Amniotic stem cell (primary cell): ENCODE measurements at regions not wholly inside any gene's neighbourhood (a gene's known extent, or its start where the extent isn't known, plus 50 kb on each side); places are given as distances from the start of the nearest gene placed in this dataset.
"Not testable (repeated sequence)": the region's sequence is repeated elsewhere in the genome, so short reads cannot be mapped to it uniquely, and the experiment has no call there.

Experiments
- DNase-seq: peaks from one replicate; lab custom pipeline; 2025; lab: John Stamatoyannopoulos, UW

GRCh38 chr12:4156317-4156716 is 117.2 kb upstream of the CCND2 start:
- no peak for DNase-seq

DNA sequence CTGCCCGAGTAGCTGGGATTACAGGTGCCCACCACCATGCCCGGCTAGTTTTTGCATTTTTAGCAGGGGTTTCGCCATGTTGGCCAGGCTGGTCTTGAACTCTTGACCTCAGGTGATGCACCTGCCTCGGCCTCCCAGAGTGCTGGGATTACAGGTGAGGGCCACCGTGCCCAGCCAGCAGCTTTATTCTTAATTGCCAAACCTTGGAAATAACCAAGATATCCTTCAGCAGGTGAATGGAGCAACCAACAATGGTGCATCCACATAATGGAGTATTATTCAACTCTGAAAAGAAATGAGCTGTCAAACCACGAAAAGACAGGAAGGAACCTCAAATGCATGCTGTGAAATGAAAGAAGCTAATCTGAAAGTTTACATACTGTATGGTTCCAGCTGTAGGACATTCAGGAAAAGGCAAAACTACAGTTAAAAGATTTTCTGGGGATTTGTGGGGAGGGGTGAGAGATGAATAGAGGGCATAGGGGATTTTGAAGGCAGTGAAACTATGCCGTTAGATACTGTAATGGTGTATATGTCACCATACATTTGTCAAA is 118.8 kb upstream of the CCND2 start:
- DNase-seq = no peak

DNA sequence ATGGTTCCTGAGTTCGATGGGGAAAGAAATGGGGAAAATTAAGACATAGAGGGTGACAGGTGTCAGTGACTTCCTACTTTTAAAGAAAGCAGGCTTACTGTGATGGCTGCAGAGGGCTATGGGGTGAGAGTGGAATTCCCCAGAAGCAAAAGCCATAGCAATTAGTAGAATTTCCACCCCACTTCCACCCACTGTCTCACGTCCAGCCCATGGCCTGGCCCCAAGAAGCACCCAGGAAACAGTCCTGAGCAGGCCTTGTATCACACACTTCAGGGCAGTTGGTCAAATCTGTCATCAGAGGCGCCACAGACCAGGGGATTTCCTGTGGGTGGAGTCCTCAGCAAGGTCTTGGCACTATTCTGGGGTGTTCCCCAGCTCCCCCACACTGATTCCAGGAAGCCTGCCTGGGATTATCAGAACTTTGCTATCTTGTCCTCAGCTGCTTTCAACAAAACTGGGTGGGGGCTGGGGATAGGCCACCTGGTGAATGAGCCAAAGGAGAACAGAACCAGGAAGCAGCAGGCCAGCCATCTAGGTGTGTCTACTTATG is 120.1 kb upstream of the CCND2 start:
- DNase-seq = no peak

DNA sequence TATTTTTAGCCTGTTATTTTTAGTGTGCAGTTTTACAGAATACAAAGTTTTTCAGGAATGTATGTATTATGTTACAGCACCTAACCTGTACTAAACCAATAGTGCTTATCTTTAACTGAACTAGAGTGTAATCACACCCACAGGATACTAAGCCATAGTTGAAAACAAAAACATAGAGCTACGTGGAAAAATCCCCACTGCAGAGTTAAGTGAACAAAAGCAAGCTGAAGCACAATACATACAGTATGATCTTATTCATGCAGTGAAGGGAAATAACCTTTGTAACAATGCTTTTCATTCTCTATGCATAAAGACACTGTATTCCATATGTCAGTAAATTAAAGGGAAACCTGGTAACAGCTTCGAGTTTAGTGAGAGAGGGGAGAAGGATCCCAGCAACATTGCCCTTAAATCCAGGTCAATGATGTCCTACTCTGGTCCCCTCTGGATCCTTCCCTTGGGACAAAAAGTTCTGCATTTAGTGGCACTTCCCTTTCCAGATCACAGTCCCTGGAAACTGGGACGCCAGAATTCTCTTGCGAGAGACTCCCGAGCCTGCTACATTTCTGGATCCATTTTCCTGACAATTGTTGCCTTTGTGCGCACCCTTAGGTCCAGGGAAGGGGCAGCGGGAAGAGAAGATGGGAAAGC is 121.3 kb upstream of the CCND2 start:
- DNase-seq = no peak

DNA sequence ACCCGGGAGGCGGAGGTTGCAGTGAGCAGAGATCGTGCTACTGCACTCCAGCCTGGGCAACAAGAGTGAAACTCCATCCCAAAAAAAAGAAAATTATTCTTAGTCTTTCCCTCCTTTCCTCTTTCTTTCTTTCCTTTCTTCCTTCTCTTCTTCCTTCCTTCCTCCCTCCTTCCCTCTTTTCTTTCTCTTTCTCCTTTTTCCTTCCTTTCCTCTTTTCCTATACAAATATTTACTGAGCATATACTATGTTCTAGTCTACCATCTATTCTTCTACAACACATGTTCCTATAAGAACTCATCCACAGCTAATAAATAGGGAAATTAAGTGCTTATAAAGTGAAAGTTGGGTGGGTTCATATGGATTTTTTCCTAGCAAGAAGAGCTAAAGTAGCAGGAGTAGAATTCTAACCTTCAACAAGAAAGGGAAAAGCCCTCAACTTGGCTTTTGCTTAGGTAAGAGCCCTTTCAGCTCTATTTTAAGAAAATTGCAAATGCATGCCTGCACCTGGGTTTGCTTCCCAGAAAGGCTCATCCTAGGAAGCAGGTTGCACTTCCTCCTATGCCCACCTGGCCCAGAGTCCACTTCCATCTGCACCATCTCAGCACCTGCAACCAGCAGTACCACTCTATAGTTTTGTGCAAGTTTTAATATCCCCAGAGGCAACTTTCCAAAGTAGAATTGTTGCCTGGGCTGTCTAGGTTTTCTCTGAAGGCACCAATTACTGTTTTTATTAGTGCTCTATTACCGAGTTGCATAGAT is 122.0 kb upstream of the CCND2 start:
- no peak for DNase-seq

DNA sequence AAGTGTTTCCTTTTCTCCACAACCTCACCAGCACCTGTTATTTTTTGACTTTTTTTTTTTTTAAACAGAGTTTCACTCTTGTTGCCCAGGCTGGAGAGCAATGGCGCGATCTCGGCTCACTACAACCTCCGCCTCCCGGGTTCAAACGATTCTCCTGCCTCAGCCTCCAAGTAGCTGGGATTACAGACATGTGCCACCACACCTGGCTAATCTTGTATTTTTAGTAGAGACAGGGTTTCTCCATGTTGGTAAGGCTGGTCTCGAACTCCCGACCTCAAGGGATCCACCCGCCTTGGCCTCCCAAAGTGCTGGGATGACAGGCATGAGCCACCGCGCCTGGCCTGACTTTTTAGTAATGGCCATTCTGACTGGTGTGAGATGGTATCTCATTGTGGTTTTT is 123.2 kb upstream of the CCND2 start:
- DNase-seq = not testable (repeated sequence)

GRCh38 chr12:4148418-4149056 is 125.0 kb upstream of the CCND2 start:
- DNase-seq = no peak

- no peak for DNase-seq
Observed at GRCh38 chr12:4147031-4147481, 126.5 kb upstream of the CCND2 start.

GRCh38 chr12:4145990-4146859 is 127.3 kb upstream of the CCND2 start:
- DNase-seq = no peak

DNA sequence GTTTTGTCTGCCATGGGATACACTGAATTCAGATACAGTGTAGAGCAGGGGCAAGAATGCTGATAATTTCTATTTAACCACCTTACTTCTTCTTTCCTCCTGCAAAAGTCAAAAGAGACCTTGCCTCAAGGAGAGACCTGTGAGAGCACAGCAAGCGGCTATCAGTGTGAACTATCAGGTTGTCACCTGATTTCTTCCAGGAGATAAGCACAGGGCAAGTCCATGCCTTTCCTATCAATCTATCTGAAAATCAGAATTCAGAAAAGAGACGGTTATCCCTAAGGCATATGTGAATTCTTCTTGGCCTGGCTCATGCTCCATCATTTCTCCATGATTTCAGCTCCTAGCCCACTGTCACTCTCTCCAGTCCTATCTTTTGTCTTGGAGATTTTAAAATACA is 128.9 kb upstream of the CCND2 start:
- no peak for DNase-seq

DNA sequence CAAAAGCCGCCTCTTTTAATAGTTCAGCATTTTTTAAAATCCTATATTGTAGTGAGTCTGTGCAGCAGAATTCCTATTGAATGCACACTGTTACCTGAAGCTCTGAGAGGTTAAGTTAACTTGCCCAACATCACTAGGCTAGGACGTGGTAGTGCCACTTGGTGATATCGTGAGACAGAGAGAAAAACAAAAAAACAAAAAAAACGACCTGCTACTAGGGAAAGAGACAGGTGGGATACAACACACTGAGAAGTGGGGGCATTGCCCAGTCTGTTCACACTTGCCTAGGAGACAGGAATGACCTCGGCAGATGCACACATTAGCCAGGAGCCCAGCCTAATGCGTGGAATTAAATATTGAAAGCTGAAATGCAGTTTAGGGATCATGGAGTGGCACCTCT is 129.7 kb upstream of the CCND2 start:
- DNase-seq = no peak

DNA sequence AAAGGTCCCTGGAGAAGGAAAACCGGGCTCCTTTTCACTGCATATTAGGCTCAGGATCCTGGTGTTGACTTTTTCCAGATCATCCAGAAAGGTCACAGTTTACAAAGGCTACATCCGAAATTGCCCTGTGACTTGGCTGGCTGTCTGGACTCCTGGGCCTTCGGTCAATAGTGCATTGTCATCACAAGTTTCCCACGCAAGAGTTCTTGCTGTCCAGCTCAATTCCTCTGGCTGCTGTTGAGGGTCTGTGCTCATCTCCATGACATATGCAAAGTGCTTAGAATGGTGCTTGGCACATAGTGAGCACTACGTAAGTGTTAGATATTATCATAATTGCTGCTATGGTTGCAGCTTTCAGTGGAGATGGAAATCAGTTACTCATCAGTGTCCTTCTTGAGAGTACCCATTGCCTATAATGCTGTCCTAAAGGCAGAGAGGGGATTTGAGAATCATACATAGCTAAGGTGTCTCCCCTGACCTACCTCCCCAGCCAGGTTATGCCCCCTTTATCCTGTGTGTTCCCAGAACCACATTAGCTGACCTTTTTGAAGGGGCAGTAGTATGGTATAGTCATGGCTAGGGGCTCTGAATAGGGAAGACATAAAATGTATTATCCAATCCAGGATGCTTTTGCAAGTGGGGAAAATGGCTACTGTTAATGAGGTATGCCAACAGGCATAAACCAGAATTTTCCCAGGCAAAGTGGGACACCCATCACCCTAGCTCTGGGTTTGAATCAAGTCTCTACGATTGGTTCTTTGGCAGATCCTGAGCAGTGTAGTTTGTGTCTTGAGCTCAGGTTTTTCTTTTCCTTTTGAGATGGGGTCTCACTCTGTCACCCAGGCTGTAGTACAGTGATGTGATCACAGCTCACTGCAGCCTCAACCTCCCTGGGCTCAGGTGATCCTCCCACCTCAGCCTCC is 132.0 kb upstream of the CCND2 start:
- DNase-seq = no peak

DNA sequence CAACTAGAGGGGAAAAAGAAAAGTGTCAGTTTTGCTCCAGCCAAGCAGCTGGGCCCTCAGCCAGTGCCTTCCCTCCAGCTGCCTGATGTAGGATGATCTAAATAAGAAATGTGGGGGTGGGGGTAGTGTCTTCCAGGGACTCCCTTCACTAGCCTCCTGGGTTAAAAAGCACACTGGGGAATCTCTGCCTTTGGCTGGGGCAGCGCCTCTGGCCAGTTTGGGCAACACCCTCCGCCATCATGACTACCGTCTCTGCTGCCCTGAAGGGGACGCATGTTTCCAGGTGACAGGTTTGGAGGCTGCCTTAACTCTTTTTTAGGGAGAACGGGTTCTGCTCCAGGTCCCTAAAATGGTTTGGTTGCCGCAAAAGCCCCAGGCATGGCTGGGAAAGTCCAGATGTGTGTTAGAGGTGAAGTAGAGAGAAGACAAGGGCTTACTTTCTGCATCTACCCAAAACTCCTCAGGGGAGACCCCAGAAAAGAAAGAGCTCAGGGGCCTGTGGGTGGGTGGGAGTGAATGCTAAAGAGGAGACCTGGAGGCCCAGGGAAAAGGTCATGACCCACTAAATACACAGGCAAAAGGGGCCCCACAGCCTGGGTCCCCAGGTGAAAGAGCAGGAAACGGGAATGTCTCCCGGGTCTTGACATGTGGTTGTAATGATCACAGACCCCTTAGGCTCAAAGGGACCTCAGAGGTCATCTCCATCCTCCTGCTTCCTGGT is 132.8 kb upstream of the CCND2 start:
- no peak for DNase-seq

DNA sequence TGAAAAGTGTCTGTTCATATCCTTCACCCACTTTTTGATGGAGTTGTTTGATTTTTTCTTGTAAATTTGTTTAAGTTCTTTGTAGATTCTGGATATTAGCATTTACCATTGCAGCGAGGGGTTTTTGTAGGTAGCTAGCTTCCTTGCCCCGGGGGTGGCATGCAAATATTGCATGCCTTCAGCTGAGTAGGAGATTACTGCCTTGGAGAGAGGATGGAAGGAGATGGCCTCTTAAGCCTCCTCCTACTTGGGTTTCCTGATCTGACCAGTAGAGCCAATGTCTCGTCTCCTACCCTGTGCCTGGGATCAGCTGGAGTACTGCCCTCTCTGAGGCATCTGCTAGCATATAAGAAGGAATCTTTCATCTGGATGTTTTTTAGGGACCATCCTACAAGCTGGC is 134.4 kb upstream of the CCND2 start:
- DNase-seq = no peak

GRCh38 chr12:4138532-4138931 is 135.0 kb upstream of the CCND2 start:
- not testable (repeated sequence) for DNase-seq

DNA sequence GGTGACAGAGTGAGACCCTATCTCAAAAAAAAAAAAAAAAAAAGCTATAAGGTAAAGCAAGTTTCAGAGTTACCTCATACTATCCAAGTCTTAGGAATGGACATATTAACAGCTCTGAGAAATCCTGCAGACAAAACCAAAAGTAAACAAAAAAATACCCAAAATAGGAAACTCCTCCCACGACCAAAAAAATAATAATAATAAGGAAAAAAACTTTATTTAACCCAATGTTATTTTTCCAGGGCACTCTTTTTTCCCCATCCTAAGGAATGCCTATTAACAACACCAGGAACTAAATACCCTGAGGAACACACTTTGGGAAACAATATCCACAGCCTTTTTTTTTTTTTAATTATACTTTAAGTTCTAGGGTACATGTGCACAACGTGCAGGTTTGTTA is 135.5 kb upstream of the CCND2 start:
- DNase-seq = no peak

- no peak for DNase-seq
Observed at GRCh38 chr12:4137441-4137840, 136.1 kb upstream of the CCND2 start.

DNA sequence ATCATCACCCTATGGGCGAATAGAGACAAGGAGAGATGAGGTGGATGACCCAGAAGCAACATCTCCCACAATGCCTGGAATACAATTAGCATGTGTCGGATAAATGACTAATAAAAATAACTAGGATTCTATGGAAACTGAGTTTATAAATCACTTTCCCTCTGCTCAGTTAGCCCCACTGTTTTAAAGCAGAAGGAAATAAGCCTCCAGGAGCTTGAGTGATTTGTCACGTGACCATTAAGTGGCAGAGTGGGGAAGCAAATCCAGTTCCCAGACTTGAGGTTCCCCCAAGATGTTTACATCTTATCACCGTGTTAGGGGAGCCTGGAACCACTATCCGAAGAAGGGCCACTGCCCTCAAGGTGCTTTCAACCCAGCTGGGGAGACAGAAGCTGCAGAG is 136.5 kb upstream of the CCND2 start:
- no peak for DNase-seq

DNA sequence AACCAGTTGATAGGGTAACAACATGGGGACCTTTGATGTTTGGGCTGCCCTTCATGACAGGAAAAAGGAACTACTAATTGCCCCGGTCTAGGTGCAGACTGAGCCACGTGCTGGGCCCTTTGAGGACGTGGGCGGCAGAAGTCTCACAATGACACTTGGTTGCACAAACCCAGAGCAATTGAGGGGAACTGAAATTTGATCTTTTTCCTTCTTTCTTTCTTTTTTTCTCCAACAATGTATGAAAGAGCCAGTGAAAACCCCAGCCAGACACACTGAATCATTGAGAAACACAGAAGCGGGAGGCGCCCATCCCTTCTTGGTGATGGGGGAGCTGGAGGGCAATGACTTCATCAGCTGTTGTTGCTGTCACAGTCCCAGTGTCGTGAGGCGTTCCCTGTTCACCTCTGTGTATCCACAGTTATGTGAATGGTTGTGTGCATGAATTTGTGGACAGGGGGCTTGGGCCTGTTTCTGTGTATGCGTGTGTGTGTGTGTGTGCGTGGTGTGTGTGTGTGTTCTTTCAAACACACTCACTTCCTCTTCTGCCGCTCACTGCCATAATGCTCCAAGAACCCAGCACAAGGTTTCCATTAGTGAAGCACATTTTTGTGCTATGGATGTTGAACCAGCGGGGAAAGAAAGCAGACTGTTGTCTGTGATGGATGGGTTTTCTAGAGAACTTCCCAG is 137.5 kb upstream of the CCND2 start:
- DNase-seq = no peak
